Uterus (tissue), 3 donors: ENCODE measurements at regions not wholly inside any gene's neighbourhood (a gene's known extent, or its start where the extent isn't known, plus 50 kb on each side); places are given as distances from the start of the nearest gene placed in this dataset.
A peak's percentile ranks its signal among the peaks of the same experiment; 100 is the strongest.

Experiments used
- DNase-seq, 2 donors: peaks; one replicate each; pipeline ENCODE4 v3.0.0-alpha.2; 2019 to 2020
- H3K27ac ChIP-seq, 2 donors: fragments of 200-600 bp; sonication (generic); 1 replicate in 1 of 2; 2 replicates in 1 of 2; pipeline ENCODE4 v1.5.1; 2016 to 2018
- H3K27me3 ChIP-seq, 2 donors: fragments of 200-600 bp; sonication (generic); one replicate each; pipeline ENCODE4 v1.5.1; 2018 to 2019; ENCODE audit warnings: control low read depth in 1 of 2
- H3K36me3 ChIP-seq, 2 donors: fragments of 200-600 bp; sonication (generic); one replicate each; pipeline ENCODE4 v1.5.1; 2019; ENCODE audit warnings: control low read depth in 1 of 2
- H3K4me1 ChIP-seq, 2 donors: fragments of 200-600 bp; sonication (generic); one replicate each; pipeline ENCODE4 v1.5.1; 2018 to 2019; ENCODE audit warnings: control low read depth in 1 of 2
- H3K4me3 ChIP-seq, 2 donors: fragments of 200-600 bp; sonication (generic); 1 replicate in 1 of 2; 2 replicates in 1 of 2; pipeline ENCODE4 v1.5.1; 2018 to 2019; ENCODE audit warnings: mild to moderate bottlenecking in 1 of 2
- H3K9me3 ChIP-seq, 2 donors: fragments of 200-600 bp; sonication (generic); one replicate each; pipeline ENCODE4 v1.5.1; 2019; ENCODE audit warnings: control low read depth in 1 of 2
- POLR2A ChIP-seq, 2 donors: fragments of 450-650 bp; IDR thresholded peaks; one replicate each; pipeline ENCODE4 v1.6.1; 2016; ENCODE audit warnings: antibody characterized with exemption in 2 of 2, mild to moderate bottlenecking in 1 of 2, moderate library complexity in 1 of 2
- intact Hi-C: fragments of 100-400 bp; cut with DNase I; formaldehyde crosslinking; loops from one replicate; pipeline ENCODE4 v1.15.1; 2023; ENCODE audit warnings: low total_unique reads
- TF ChIP-seq, protein P1 (sequence below), 4 experiments: fragments of 200-600 bp in 2 of 4; fragments of 450-650 bp in 2 of 4; sonication (generic) in 2 of 4; IDR thresholded peaks; one replicate each; pipeline ENCODE4 v1.5.1; 2016 to 2019; ENCODE audit warnings: antibody characterized with exemption in 4 of 4, mild to moderate bottlenecking in 2 of 4, moderate library complexity in 1 of 4
- donor health status: DM: yes; HTN: yes; CAD: no.

DNA sequence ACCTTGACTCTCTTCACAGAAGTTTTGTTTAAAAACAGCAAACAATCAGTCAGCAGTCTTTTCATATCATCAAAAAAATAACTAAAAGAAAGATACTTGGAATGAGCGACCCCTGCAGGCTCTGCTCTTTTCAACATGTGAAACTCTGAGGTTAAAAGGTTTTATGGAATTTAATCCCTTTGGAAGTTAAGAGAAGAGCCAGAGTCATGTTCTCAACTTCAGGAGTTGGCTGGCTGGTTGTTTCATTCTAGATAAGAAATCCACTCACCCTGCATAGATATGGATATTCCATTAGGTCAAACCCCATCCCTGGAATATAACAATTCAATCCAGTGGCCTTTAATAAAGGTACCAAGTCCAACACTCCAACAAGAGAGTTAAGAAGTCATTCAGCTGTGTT lies 115.6 kb upstream of the RMDN2 start:
- intact Hi-C loops = no loop called here
- H3K4me3 ChIP-seq = no peak overlapping the region
- TF ChIP-seq, protein P1, sequence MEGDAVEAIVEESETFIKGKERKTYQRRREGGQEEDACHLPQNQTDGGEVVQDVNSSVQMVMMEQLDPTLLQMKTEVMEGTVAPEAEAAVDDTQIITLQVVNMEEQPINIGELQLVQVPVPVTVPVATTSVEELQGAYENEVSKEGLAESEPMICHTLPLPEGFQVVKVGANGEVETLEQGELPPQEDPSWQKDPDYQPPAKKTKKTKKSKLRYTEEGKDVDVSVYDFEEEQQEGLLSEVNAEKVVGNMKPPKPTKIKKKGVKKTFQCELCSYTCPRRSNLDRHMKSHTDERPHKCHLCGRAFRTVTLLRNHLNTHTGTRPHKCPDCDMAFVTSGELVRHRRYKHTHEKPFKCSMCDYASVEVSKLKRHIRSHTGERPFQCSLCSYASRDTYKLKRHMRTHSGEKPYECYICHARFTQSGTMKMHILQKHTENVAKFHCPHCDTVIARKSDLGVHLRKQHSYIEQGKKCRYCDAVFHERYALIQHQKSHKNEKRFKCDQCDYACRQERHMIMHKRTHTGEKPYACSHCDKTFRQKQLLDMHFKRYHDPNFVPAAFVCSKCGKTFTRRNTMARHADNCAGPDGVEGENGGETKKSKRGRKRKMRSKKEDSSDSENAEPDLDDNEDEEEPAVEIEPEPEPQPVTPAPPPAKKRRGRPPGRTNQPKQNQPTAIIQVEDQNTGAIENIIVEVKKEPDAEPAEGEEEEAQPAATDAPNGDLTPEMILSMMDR (IDR thresholded peaks at IDR 0.05) = peak; percentile 18 to 39 (median 34)
- no peak for TF ChIP-seq POLR2A (IDR thresholded peaks at IDR 0.05)
- no peaks in the 10 kb centered on the region for H3K36me3 ChIP-seq
- peaks cover 4 to 9% of the 10 kb centered on the region in 2 donors for H3K4me1 ChIP-seq
- H3K27me3 ChIP-seq = no peaks in the 10 kb centered on the region
- peak; percentile 44 to 48 for DNase-seq
- no peaks in the 10 kb centered on the region for H3K9me3 ChIP-seq
- peak overlapping the region; percentile 66 to 69 for H3K27ac ChIP-seq

DNA sequence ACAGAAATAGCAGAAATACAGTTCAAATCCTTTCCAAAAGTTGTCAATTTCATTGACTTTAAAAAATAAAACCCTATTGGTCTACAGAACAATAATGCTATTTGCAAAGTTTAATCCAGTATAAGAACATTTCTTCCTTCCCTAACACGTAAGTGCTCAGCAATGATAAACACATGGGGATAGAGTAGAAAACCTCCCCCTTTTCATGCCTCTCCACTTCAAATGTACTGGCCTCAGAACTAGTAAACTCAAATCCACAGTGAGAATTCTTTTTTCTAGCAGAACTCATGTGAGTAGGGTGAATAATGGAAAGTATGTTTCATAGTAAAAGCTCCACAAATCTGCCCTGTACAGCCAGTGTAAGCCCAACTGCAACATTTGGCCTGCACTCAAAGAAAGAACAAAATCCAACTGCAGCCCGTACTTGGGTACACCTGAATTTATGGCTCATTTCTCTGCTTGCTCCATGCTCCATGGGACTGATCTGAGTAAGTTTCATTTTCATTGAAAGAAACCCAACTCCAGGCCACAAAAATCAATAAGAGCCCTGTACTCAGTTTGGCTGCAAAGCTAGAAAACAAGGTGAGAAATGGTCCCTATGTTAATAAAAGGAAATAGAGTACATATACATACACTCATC lies 115.0 kb upstream of the RMDN2 start:
- DNase-seq = no peak
- Histone ChIP-seq H3K4me1 (peaks cover 4 to 9% of the 10 kb centered on the region in 2 donors), H3K4me3 (no peak overlapping the region), H3K36me3 (no peaks in the 10 kb centered on the region), H3K27me3 (no peaks in the 10 kb centered on the region), H3K9me3 (no peaks in the 10 kb centered on the region), H3K27ac (peak overlapping the region; percentile 66 to 69)
- no peak for TF ChIP-seq POLR2A (IDR thresholded peaks at IDR 0.05)
- TF ChIP-seq, protein P1 (IDR thresholded peaks at IDR 0.05) = no peak
- intact Hi-C loops = no loop called here

DNA sequence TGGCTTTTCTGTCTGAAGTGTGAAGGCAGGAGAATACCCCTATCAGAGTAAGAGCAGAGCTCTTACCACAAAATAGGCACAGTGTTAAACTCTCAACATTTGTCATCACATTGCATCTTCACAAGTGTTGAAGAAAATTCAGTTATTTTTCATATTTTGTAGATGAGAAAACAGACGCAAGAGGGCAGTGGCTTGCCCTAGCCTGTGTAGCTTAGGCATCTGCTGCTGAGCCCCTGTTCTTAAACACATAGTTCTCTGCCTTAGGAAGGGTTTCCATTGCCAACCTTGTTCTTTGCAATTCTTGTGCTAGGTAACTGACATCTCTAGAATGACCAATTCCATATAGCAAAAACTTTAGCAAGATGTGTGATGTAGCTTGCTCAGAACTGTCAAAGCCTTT lies 112.7 kb upstream of the RMDN2 start:
- TF ChIP-seq, protein P1 (IDR thresholded peaks at IDR 0.05) = peak in 1 of 4 experiments; percentile 22
- TF ChIP-seq POLR2A (IDR thresholded peaks at IDR 0.05) = no peak
- no peak for DNase-seq
- Histone ChIP-seq H3K9me3 (no peaks in the 10 kb centered on the region), H3K4me1 (peaks cover 4 to 9% of the 10 kb centered on the region in 2 donors), H3K27me3 (no peaks in the 10 kb centered on the region), H3K4me3 (no peak overlapping the region), H3K27ac (no peak overlapping the region), H3K36me3 (no peaks in the 10 kb centered on the region)
- intact Hi-C loops = no loop called here

DNA sequence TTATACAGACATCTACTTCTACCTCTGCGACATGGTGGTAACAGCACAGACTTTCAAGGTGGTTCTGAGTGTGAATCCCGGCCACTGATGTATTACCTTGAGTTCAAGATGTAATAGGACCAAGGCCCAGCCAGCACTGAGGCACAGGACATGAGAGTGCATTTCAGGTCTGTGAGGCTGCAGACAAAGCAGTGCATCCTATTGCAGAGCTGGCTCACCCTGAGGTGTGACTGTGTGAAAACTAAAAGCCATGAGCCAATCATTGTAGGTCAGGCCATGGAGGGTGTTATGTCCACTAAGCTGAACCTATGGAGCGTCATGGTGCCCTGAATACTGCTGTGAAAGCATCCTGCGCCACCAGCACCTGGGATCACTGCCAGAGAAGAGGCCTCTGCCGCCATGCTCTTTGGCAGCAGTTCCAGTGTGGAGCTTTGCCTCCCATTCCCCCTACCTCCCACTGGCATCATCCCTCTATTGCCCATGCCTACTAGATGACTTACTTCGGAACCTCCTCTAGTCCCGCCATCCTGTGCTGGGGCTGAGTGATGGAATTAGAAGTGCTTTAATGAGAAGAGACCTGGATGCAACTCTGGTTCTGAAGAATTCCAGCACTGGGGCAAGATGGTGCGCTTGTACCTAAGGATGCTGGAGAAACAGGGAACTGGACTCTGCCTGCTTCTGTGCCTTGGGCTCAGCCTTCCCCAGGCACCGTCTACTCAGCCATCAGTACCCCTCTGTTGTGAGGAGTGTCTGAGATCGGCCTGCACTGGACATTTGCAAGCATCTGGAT lies 112.0 kb upstream of the RMDN2 start:
- TF ChIP-seq POLR2A (IDR thresholded peaks at IDR 0.05) = no peak
- TF ChIP-seq, protein P1 (IDR thresholded peaks at IDR 0.05) = no peak
- Histone ChIP-seq H3K27ac (no peak overlapping the region), H3K4me3 (no peak overlapping the region), H3K36me3 (no peaks in the 10 kb centered on the region), H3K4me1 (peaks cover 4 to 9% of the 10 kb centered on the region in 2 donors), H3K9me3 (no peaks in the 10 kb centered on the region), H3K27me3 (no peaks in the 10 kb centered on the region)
- intact Hi-C loops = no loop called here
- no peak for DNase-seq

DNA sequence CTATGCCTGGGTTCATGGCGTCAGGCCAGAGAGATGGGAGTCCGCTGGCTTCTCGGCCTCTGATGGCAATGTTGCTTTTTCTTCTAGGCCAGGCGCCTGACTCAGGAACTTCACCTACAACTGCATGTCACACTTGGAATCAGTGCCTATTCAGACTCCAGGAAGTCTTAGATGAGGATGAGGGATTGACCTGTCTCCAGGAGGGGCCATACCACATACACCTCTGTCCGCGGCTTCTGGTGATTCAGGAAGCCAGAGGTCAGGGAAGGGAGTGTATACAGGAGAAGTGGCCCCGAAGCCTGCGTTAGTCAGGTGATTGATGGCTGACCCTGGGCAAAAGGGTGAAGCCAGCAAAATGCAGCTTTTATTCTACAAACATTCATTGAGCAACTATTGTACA lies 109.1 kb upstream of the RMDN2 start:
- Histone ChIP-seq H3K27ac (no peak overlapping the region), H3K9me3 (no peaks in the 10 kb centered on the region)

More for the DNA sequence above, 109.1 kb upstream of the RMDN2 start:
- DNase-seq = no peak
- Histone ChIP-seq H3K27me3 (no peaks in the 10 kb centered on the region), H3K36me3 (no peaks in the 10 kb centered on the region), H3K4me1 (no peaks in the 10 kb centered on the region), H3K4me3 (no peak overlapping the region)
- no peak for TF ChIP-seq POLR2A (IDR thresholded peaks at IDR 0.05)
- TF ChIP-seq, protein P1 (IDR thresholded peaks at IDR 0.05) = no peak
- intact Hi-C loops = no loop called here
